ENCODE measurements at regions not wholly inside any gene's neighbourhood (a gene's known extent, or its start where the extent isn't known, plus 50 kb on each side); places are given as distances from the start of the nearest gene placed in this dataset.

GRCh38 chr10:120387326-120387725 is 69.7 kb upstream of the PLPP4 start:
- Histone ChIP-seq H3K27ac (no peak overlapping the region), H3K27me3 (no peaks in the 10 kb centered on the region), H3K36me3 (no peaks in the 10 kb centered on the region), H3K4me3 (no peak overlapping the region), H3K4me1 (peaks cover 0 to 1% (median 0%) of the 10 kb centered on the region in 4 donors), H3K9me3 (no peaks in the 10 kb centered on the region)
- intact Hi-C loops (cut with DNase I; ENCODE audit: low total_unique reads) (no loop called here), in situ Hi-C loops (cut with MboI; ENCODE audit: low pct_ligation_motif_present in 1 of 4, low pct_unique_long_range_greater_than_20kb in 1 of 4, low sequenced_read_pairs in 3 of 4) (no loop called here)
- DNase-seq: no peak
- 75 to 77% methylated on average over 2 of the region's 2 CpGs for WGBS, 2 donors (ENCODE audit: low coverage in 1 of 2)
- TF ChIP-seq, protein P1, sequence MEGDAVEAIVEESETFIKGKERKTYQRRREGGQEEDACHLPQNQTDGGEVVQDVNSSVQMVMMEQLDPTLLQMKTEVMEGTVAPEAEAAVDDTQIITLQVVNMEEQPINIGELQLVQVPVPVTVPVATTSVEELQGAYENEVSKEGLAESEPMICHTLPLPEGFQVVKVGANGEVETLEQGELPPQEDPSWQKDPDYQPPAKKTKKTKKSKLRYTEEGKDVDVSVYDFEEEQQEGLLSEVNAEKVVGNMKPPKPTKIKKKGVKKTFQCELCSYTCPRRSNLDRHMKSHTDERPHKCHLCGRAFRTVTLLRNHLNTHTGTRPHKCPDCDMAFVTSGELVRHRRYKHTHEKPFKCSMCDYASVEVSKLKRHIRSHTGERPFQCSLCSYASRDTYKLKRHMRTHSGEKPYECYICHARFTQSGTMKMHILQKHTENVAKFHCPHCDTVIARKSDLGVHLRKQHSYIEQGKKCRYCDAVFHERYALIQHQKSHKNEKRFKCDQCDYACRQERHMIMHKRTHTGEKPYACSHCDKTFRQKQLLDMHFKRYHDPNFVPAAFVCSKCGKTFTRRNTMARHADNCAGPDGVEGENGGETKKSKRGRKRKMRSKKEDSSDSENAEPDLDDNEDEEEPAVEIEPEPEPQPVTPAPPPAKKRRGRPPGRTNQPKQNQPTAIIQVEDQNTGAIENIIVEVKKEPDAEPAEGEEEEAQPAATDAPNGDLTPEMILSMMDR (IDR thresholded peaks at IDR 0.05): no peak
- TF ChIP-seq POLR2A (IDR thresholded peaks at IDR 0.05) (no peak), EP300 (IDR thresholded peaks at IDR 0.05; ENCODE audit: low read depth) (no peak)

DNA sequence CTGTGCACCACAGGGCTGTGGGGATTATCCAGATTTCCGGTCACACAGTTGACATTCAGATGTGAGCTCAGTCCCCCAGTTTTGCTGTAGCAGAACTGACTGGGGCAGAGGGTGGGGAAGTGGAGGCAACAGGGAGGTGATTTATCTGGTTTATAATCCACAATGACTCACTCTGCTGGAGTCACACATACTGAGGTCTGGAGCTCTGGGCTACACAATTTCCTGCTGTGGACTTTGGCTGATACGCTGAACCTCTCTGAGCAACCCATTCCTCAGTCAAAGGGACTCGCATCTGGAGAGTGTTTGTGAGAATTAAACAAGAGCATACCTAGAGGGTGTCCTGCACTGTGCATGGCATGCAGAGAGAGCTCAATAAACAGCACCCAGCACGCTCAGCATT is 64.8 kb upstream of the PLPP4 start:
- Histone ChIP-seq H3K4me1 (peaks cover 0 to 4% (median 0%) of the 10 kb centered on the region in 4 donors), H3K27ac (peak overlapping the region in 1 of 4 donors; percentile 25), H3K36me3 (no peaks in the 10 kb centered on the region), H3K27me3 (no peaks in the 10 kb centered on the region), H3K4me3 (no peak overlapping the region), H3K9me3 (no peaks in the 10 kb centered on the region)
- intact Hi-C loops (cut with DNase I; ENCODE audit: low total_unique reads): no loop called here
- peak; percentile 41 for DNase-seq
- TF ChIP-seq, protein P1 (IDR thresholded peaks at IDR 0.05): no peak
- TF ChIP-seq POLR2AphosphoS5 (IDR thresholded peaks at IDR 0.05): no peak
- in situ Hi-C loops (cut with MboI; ENCODE audit: low pct_ligation_motif_present in 1 of 4, low pct_unique_long_range_greater_than_20kb in 1 of 4, low sequenced_read_pairs in 3 of 4): no loop called here
- 53% methylated on average over 4 of the region's 4 CpGs; no CpG with 5 or more reads in 1 of the 2 donors for WGBS, 2 donors (ENCODE audit: low coverage in 1 of 2)

GRCh38 chr10:120392671-120393079 is 64.4 kb upstream of the PLPP4 start:
- H3K27me3 ChIP-seq: no peaks in the 10 kb centered on the region
- WGBS, 2 donors (ENCODE audit: low coverage in 1 of 2): 11 to 34% methylated on average over 1 to 2 of the region's 2 CpGs
- no peaks in the 10 kb centered on the region for H3K9me3 ChIP-seq
- intact Hi-C loops (cut with DNase I; ENCODE audit: low total_unique reads) (no loop called here), in situ Hi-C loops (cut with MboI; ENCODE audit: low pct_ligation_motif_present in 1 of 4, low pct_unique_long_range_greater_than_20kb in 1 of 4, low sequenced_read_pairs in 3 of 4) (no loop called here)
- H3K4me1 ChIP-seq: peaks cover 0 to 4% (median 0%) of the 10 kb centered on the region in 4 donors
- DNase-seq: peak; percentile 29
- H3K36me3 ChIP-seq: no peaks in the 10 kb centered on the region
- TF ChIP-seq EP300 (IDR thresholded peaks at IDR 0.05; ENCODE audit: low read depth): no peak
- TF ChIP-seq POLR2AphosphoS5 (IDR thresholded peaks at IDR 0.05): no peak
- TF ChIP-seq, protein P1 (IDR thresholded peaks at IDR 0.05): no peak
- TF ChIP-seq POLR2A (IDR thresholded peaks at IDR 0.05): no peak
- peak overlapping the region in 1 of 4 donors; percentile 25 for H3K27ac ChIP-seq
- H3K4me3 ChIP-seq: no peak overlapping the region

DNA sequence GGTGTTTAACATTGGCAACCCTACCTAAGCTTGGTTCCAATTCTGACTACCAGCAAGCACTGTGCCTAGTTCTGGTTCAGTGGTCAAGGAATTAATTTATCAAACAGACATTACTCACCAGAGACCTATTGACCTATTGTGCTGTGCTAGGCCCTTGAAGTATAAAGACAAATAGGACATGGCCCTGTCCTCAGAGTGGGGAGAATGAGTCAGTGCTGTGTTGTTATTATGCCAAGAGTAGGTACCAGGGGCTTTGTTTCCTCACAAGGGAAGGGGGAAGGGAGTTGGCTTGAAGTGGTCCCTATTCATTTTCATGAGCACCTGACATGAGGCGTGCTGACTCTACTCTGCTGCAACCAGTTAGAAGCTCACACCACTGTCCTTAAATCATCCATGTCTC is 62.6 kb upstream of the PLPP4 start:
- whole genome bisulfite sequencing, 2 donors (ENCODE audit: low coverage in 1 of 2): 83% methylated on average over 1 of the region's 1 CpG; no CpG with 5 or more reads in 1 of the 2 donors
- Histone ChIP-seq H3K4me1 (peaks cover 0 to 4% (median 0%) of the 10 kb centered on the region in 4 donors), H3K36me3 (no peaks in the 10 kb centered on the region), H3K27me3 (no peaks in the 10 kb centered on the region), H3K9me3 (no peaks in the 10 kb centered on the region), H3K27ac (no peak overlapping the region), H3K4me3 (no peak overlapping the region)
- DNase-seq: no peak
- in situ Hi-C loops (cut with MboI; ENCODE audit: low pct_ligation_motif_present in 1 of 4, low pct_unique_long_range_greater_than_20kb in 1 of 4, low sequenced_read_pairs in 3 of 4): no loop called here
- TF ChIP-seq POLR2AphosphoS5 (IDR thresholded peaks at IDR 0.05): no peak
- TF ChIP-seq, protein P1 (IDR thresholded peaks at IDR 0.05): no peak
- TF ChIP-seq EP300 (IDR thresholded peaks at IDR 0.05; ENCODE audit: low read depth): no peak
- no peak for TF ChIP-seq POLR2A (IDR thresholded peaks at IDR 0.05)
- intact Hi-C loops (cut with DNase I; ENCODE audit: low total_unique reads): no loop called here
